HAP-1 (cell line): ENCODE measurements at regions not wholly inside any gene's neighbourhood (a gene's known extent, or its start where the extent isn't known, plus 50 kb on each side); places are given as distances from the start of the nearest gene placed in this dataset.

ENCODE experiments used
- DNase-seq, 2 experiments: peaks; one replicate each; pipeline ENCODE4 v3.0.0-alpha.2; 2016 to 2020; ENCODE audit warnings: low spot score in 2 of 2
- H3K27me3 ChIP-seq: fragments of 250-450 bp; sonication (Bioruptor Pico); 2 replicates; pipeline ENCODE4 v1.5.1; 2020; ENCODE audit warnings: low read depth, mild to moderate bottlenecking, moderate library complexity
- H3K36me3 ChIP-seq: fragments of 250-450 bp; sonication (Bioruptor Pico); replicated peaks from 2 replicates; pipeline ENCODE4 v1.5.1; 2020; ENCODE audit warnings: mild to moderate bottlenecking
- H3K4me1 ChIP-seq: fragments of 250-450 bp; sonication (Bioruptor Pico); 2 replicates; pipeline ENCODE4 v1.5.1; 2020; ENCODE audit warnings: mild to moderate bottlenecking
- H3K4me3 ChIP-seq: fragments of 250-450 bp; sonication (Bioruptor Pico); 2 replicates; pipeline ENCODE4 v1.5.1; 2020; ENCODE audit warnings: mild to moderate bottlenecking, moderate library complexity
- H3K9me3 ChIP-seq: fragments of 250-450 bp; sonication (Bioruptor Pico); 2 replicates; pipeline ENCODE4 v1.5.1; 2020; ENCODE audit warnings: mild to moderate bottlenecking, moderate library complexity
- in situ Hi-C: fragments of 300-500 bp; cut with MboI; formaldehyde crosslinking; loops from 3 replicates; pipeline ENCODE4 v1.14.3; 2020; ENCODE audit warnings: low sequenced_read_pairs, inconsistent platforms, mixed read lengths

- Histone ChIP-seq H3K4me1 (no peaks in the 10 kb centered on the region), H3K36me3 (no peaks in the 10 kb centered on the region), H3K27me3 (no peaks in the 10 kb centered on the region), H3K4me3 (no peak overlapping the region), H3K9me3 (no peaks in the 10 kb centered on the region)
- in situ Hi-C loops, result no loop called here
- no peak for DNase-seq
Observed at GRCh38 chr20:40583205-40583604, 105.8 kb downstream of the MAFB start.

- no peak overlapping the region for H3K4me3 ChIP-seq
- DNase-seq, result no peak
- H3K36me3 ChIP-seq, result no peaks in the 10 kb centered on the region
- no peaks in the 10 kb centered on the region for H3K27me3 ChIP-seq
- H3K4me1 ChIP-seq, result no peaks in the 10 kb centered on the region
- no peaks in the 10 kb centered on the region for H3K9me3 ChIP-seq
- in situ Hi-C loops, result no loop called here
Observed at GRCh38 chr20:40582531-40582930, 106.5 kb downstream of the MAFB start.

- Histone ChIP-seq H3K27me3 (no peaks in the 10 kb centered on the region), H3K4me1 (no peaks in the 10 kb centered on the region), H3K9me3 (no peaks in the 10 kb centered on the region), H3K36me3 (no peaks in the 10 kb centered on the region), H3K4me3 (no peak overlapping the region)
- no peak for DNase-seq
- in situ Hi-C loops, result no loop called here
Observed at GRCh38 chr20:40579701-40580100, 109.3 kb downstream of the MAFB start.

GRCh38 chr20:40578961-40579360 is 110.1 kb downstream of the MAFB start:
- in situ Hi-C loops, result no loop called here
- Histone ChIP-seq H3K27me3 (no peaks in the 10 kb centered on the region), H3K4me3 (no peak overlapping the region), H3K9me3 (no peaks in the 10 kb centered on the region), H3K4me1 (no peaks in the 10 kb centered on the region), H3K36me3 (no peaks in the 10 kb centered on the region)
- no peak for DNase-seq

- Histone ChIP-seq H3K4me1 (no peaks in the 10 kb centered on the region), H3K27me3 (no peaks in the 10 kb centered on the region), H3K9me3 (no peaks in the 10 kb centered on the region), H3K4me3 (no peak overlapping the region), H3K36me3 (no peaks in the 10 kb centered on the region)
- in situ Hi-C loops, result no loop called here
- DNase-seq, result no peak
Observed at GRCh38 chr20:40575851-40576250, 113.2 kb downstream of the MAFB start.

- Histone ChIP-seq H3K9me3 (no peaks in the 10 kb centered on the region), H3K27me3 (no peaks in the 10 kb centered on the region), H3K4me1 (no peaks in the 10 kb centered on the region), H3K4me3 (no peak overlapping the region), H3K36me3 (no peaks in the 10 kb centered on the region)
- in situ Hi-C loops, result no loop called here
- DNase-seq, result no peak
Observed at GRCh38 chr20:40572251-40572650, 116.8 kb downstream of the MAFB start.

- no peak for DNase-seq
- no peaks in the 10 kb centered on the region for H3K27me3 ChIP-seq
- no peaks in the 10 kb centered on the region for H3K9me3 ChIP-seq
- in situ Hi-C loops, result no loop called here
- H3K4me3 ChIP-seq, result no peak overlapping the region
- no peaks in the 10 kb centered on the region for H3K4me1 ChIP-seq
- no peaks in the 10 kb centered on the region for H3K36me3 ChIP-seq
Observed at GRCh38 chr20:40571639-40572038, 117.4 kb downstream of the MAFB start.

- in situ Hi-C loops, result no loop called here
- Histone ChIP-seq H3K4me3 (no peak overlapping the region), H3K4me1 (no peaks in the 10 kb centered on the region), H3K36me3 (no peaks in the 10 kb centered on the region), H3K27me3 (no peaks in the 10 kb centered on the region), H3K9me3 (no peaks in the 10 kb centered on the region)
- no peak for DNase-seq
Observed at GRCh38 chr20:40568200-40568599, 120.8 kb downstream of the MAFB start.

GRCh38 chr20:40565682-40566040 is 123.4 kb downstream of the MAFB start:
- Histone ChIP-seq H3K27me3 (no peaks in the 10 kb centered on the region), H3K4me3 (no peak overlapping the region), H3K9me3 (no peaks in the 10 kb centered on the region), H3K4me1 (no peaks in the 10 kb centered on the region), H3K36me3 (no peaks in the 10 kb centered on the region)
- in situ Hi-C loops, result no loop called here
- no peak for DNase-seq

- Histone ChIP-seq H3K4me1 (no peaks in the 10 kb centered on the region), H3K4me3 (no peak overlapping the region), H3K9me3 (no peaks in the 10 kb centered on the region), H3K27me3 (no peaks in the 10 kb centered on the region), H3K36me3 (no peaks in the 10 kb centered on the region)
- no peak for DNase-seq
- in situ Hi-C loops, result no loop called here
Observed at GRCh38 chr20:40565001-40565681, 123.9 kb downstream of the MAFB start.

GRCh38 chr20:40563296-40563950 is 125.6 kb downstream of the MAFB start:
- no peak overlapping the region for H3K4me3 ChIP-seq
- no peaks in the 10 kb centered on the region for H3K27me3 ChIP-seq
- no peaks in the 10 kb centered on the region for H3K9me3 ChIP-seq
- in situ Hi-C loops, result no loop called here
- H3K36me3 ChIP-seq, result no peaks in the 10 kb centered on the region
- no peaks in the 10 kb centered on the region for H3K4me1 ChIP-seq
- no peak for DNase-seq

- Histone ChIP-seq H3K4me3 (no peak overlapping the region), H3K36me3 (no peaks in the 10 kb centered on the region), H3K4me1 (no peaks in the 10 kb centered on the region), H3K27me3 (no peaks in the 10 kb centered on the region), H3K9me3 (no peaks in the 10 kb centered on the region)
- DNase-seq, result no peak
- in situ Hi-C loops, result no loop called here
Observed at GRCh38 chr20:40562031-40562430, 127.0 kb downstream of the MAFB start.

- Histone ChIP-seq H3K9me3 (no peaks in the 10 kb centered on the region), H3K36me3 (no peaks in the 10 kb centered on the region), H3K4me1 (no peaks in the 10 kb centered on the region), H3K27me3 (no peaks in the 10 kb centered on the region), H3K4me3 (no peak overlapping the region)
- in situ Hi-C loops, result no loop called here
- DNase-seq, result no peak
Observed at GRCh38 chr20:40561187-40561586, 127.8 kb downstream of the MAFB start.

- Histone ChIP-seq H3K4me3 (no peak overlapping the region), H3K4me1 (no peaks in the 10 kb centered on the region), H3K36me3 (no peaks in the 10 kb centered on the region), H3K27me3 (no peaks in the 10 kb centered on the region), H3K9me3 (no peaks in the 10 kb centered on the region)
- no peak for DNase-seq
- in situ Hi-C loops, result no loop called here
Observed at GRCh38 chr20:40558212-40558611, 130.8 kb downstream of the MAFB start.

GRCh38 chr20:40551125-40551530 is 137.9 kb downstream of the MAFB start:
- no peak overlapping the region for H3K4me3 ChIP-seq
- DNase-seq, result no peak
- in situ Hi-C loops, result no loop called here

More at GRCh38 chr20:40551125-40551530, 137.9 kb downstream of the MAFB start:
- Histone ChIP-seq H3K27me3 (no peaks in the 10 kb centered on the region), H3K36me3 (no peaks in the 10 kb centered on the region), H3K9me3 (no peaks in the 10 kb centered on the region), H3K4me1 (no peaks in the 10 kb centered on the region)
